DND-41 (cell line): ENCODE measurements at regions not wholly inside any gene's neighbourhood (a gene's known extent, or its start where the extent isn't known, plus 50 kb on each side); places are given as distances from the start of the nearest gene placed in this dataset.

Source experiments
- ATAC-seq: fragments of 200-7000 bp; cut with Tn5 transposase; 3 replicates; pipeline ENCODE4 v1.9.1; 2021; ENCODE audit warnings: low read depth; ENCODE audit not compliant: insufficient read depth
- DNase-seq: peaks from one replicate; pipeline ENCODE4 v3.0.0-alpha.2; 2020
- H2AFZ ChIP-seq: 2 replicates; pipeline ENCODE4 v1.6.0; 2012; ENCODE audit warnings: low read depth, low read length
- H3K27ac ChIP-seq: 2 replicates; pipeline ENCODE4 v1.5.1; 2012; ENCODE audit warnings: low read length, inconsistent platforms
- H3K27me3 ChIP-seq: fragments of 200-600 bp; sonication (generic); 2 replicates; pipeline ENCODE4 v1.6.0; 2012; ENCODE audit warnings: low read length, mild to moderate bottlenecking, inconsistent platforms; ENCODE audit not compliant: insufficient read depth, poor library complexity
- H3K36me3 ChIP-seq: 2 replicates; pipeline ENCODE4 v1.5.1; 2012; ENCODE audit warnings: low read length, inconsistent platforms; ENCODE audit not compliant: insufficient read depth
- H3K4me1 ChIP-seq: 2 replicates; pipeline ENCODE4 v1.5.1; 2012; ENCODE audit warnings: mild to moderate bottlenecking, low read length; ENCODE audit not compliant: insufficient read depth
- H3K4me2 ChIP-seq: 2 replicates; pipeline ENCODE4 v1.6.0; 2012; ENCODE audit warnings: mild to moderate bottlenecking, moderate library complexity, low read length, inconsistent platforms; ENCODE audit not compliant: insufficient read depth
- H3K4me3 ChIP-seq, 2 experiments: fragments of 200-600 bp in 1 of 2; shearing (Covaris generic) in 1 of 2; 2 replicates each; pipeline ENCODE4 v1.5.1; 2012 to 2016; ENCODE audit warnings: inconsistent platforms in 2 of 2, low read length in 2 of 2, mild to moderate bottlenecking in 2 of 2, low read depth in 1 of 2, moderate library complexity in 1 of 2
- H3K79me2 ChIP-seq: 2 replicates; pipeline ENCODE4 v1.6.0; 2012; ENCODE audit warnings: low read length, inconsistent platforms; ENCODE audit not compliant: insufficient read depth
- H3K9ac ChIP-seq: 2 replicates; pipeline ENCODE4 v1.6.0; 2012; ENCODE audit warnings: low read depth, mild to moderate bottlenecking, inconsistent platforms, low read length, moderate library complexity
- H3K9me3 ChIP-seq: 2 replicates; pipeline ENCODE4 v1.5.1; 2012; ENCODE audit warnings: low read length, moderate library complexity, mild to moderate bottlenecking, inconsistent platforms; ENCODE audit not compliant: insufficient read depth, severe bottlenecking
- H4K20me1 ChIP-seq: 2 replicates; pipeline ENCODE4 v1.6.0; 2012; ENCODE audit warnings: low read length; ENCODE audit not compliant: insufficient read depth
- EZH2 ChIP-seq: IDR thresholded peaks from 3 replicates; pipeline ENCODE4 v1.6.1; 2012; ENCODE audit warnings: borderline replicate concordance, low read depth, mild to moderate bottlenecking, moderate library complexity, low read length, inconsistent platforms; ENCODE audit not compliant: severe bottlenecking
- TF ChIP-seq, protein P1 (sequence below): IDR thresholded peaks from 2 replicates; pipeline ENCODE4 v1.5.1; 2012; ENCODE audit warnings: borderline replicate concordance, low read length, moderate library complexity, mild to moderate bottlenecking; ENCODE audit not compliant: poor library complexity, severe bottlenecking; ENCODE audit errors: extremely low read depth

DNA sequence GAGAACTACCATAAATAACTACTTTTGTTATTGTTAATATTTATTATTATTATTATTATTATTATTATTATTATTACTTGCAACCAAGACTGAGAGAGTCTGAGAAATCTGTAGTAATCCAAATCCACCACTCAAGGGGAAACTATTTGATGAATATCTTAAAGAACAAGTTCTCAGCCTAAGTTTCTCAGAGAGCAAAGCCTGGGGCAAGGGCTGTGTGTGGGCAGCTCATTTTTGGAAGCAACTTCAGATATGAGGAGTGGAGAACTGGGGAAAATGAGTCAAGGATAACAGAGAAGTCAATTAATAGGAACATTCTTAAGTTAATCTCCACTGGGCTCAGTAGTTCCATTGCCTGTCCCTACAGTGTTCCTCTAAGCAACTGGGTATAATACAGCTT lies 57.1 kb upstream of the KCNJ16 start:
- no peak for ATAC-seq
- DNase-seq = no peak
- Histone ChIP-seq H2AFZ (no peak overlapping the region), H3K4me2 (no peak overlapping the region), H3K27me3 (no peaks in the 10 kb centered on the region), H3K4me3 (no peak overlapping the region), H3K27ac (no peak overlapping the region), H3K36me3 (no peaks in the 10 kb centered on the region), H3K79me2 (no peaks in the 10 kb centered on the region), H3K9ac (no peak overlapping the region), H3K4me1 (no peaks in the 10 kb centered on the region), H4K20me1 (no peaks in the 10 kb centered on the region), H3K9me3 (no peaks in the 10 kb centered on the region)
- TF ChIP-seq, protein P1, sequence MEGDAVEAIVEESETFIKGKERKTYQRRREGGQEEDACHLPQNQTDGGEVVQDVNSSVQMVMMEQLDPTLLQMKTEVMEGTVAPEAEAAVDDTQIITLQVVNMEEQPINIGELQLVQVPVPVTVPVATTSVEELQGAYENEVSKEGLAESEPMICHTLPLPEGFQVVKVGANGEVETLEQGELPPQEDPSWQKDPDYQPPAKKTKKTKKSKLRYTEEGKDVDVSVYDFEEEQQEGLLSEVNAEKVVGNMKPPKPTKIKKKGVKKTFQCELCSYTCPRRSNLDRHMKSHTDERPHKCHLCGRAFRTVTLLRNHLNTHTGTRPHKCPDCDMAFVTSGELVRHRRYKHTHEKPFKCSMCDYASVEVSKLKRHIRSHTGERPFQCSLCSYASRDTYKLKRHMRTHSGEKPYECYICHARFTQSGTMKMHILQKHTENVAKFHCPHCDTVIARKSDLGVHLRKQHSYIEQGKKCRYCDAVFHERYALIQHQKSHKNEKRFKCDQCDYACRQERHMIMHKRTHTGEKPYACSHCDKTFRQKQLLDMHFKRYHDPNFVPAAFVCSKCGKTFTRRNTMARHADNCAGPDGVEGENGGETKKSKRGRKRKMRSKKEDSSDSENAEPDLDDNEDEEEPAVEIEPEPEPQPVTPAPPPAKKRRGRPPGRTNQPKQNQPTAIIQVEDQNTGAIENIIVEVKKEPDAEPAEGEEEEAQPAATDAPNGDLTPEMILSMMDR = no peak

DNA sequence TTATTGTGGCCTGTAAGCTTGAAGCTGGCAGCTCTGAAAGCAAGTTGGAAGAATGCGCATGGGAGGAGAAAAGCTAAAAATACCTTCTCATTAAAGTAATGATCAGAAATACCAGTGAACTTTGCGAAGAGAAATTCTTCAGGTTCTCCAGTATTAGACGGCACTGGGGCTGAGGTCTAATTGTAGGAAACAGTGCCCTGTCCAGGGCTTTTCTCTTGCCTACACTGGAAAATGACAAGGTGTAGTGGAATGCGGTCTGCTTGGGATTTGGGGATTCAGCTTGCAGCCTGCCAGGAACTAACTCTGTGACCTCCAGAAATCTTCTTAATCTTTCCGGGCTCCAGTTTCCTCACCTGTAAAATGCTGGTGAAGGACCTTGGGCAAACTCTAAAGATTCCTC lies 53.3 kb upstream of the KCNJ16 start:
- Histone ChIP-seq H3K4me3 (no peak overlapping the region), H3K9ac (no peak overlapping the region), H2AFZ (no peak overlapping the region), H3K36me3 (no peaks in the 10 kb centered on the region), H3K4me2 (no peak overlapping the region), H3K9me3 (no peaks in the 10 kb centered on the region), H3K27ac (no peak overlapping the region), H4K20me1 (no peaks in the 10 kb centered on the region), H3K79me2 (no peaks in the 10 kb centered on the region), H3K4me1 (no peaks in the 10 kb centered on the region), H3K27me3 (no peaks in the 10 kb centered on the region)
- DNase-seq (no peak), ATAC-seq (no peak)
- TF ChIP-seq, protein P1 = no peak
- no peak for TF ChIP-seq EZH2

DNA sequence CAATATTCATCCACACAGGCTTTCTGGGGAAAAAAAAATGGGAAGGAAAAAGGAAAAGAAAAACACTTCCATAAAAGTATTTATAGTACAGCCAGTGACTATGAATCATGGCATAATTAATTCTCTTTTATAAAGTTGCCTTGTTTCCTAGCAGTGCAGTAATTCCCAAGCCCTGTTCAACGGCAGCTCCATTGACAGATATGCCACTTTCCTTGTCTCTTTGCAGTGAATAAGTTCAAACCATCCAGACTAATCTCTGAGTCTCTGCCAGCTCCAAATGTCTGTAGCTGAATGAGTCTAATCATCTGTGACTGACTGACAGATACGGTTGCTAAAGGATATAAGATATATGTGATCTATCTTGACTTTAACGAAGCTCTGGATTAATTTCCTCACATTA lies 52.9 kb upstream of the KCNJ16 start:
- Histone ChIP-seq H3K36me3 (no peaks in the 10 kb centered on the region), H3K27ac (no peak overlapping the region), H2AFZ (no peak overlapping the region), H3K9me3 (no peaks in the 10 kb centered on the region), H3K27me3 (no peaks in the 10 kb centered on the region), H3K9ac (no peak overlapping the region), H3K4me2 (no peak overlapping the region), H3K4me1 (no peaks in the 10 kb centered on the region), H4K20me1 (no peaks in the 10 kb centered on the region), H3K4me3 (no peak overlapping the region), H3K79me2 (no peaks in the 10 kb centered on the region)
- ATAC-seq (no peak), DNase-seq (no peak)
- no peak for TF ChIP-seq EZH2
- TF ChIP-seq, protein P1 = no peak

DNA sequence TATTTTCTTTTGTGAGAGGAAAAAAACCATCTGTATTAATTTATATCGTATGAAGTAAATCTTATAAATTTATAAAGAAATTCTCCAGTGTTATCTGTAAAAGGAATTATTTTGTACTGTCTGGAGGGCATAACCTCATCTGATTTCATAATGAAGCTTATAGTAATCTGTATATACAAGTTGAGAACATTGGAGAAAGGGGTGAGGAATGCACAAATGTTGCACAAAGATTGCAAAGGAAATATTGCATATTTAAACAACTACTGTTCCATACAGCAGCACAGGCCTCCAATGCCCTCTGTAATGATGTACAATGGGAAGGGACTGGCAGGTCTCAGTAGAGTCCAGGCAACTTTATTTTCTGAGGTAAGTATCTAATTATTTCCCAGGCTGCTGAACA lies 50.8 kb upstream of the KCNJ16 start:
- Histone ChIP-seq H3K36me3 (no peaks in the 10 kb centered on the region), H3K4me3 (no peak overlapping the region), H3K27me3 (no peaks in the 10 kb centered on the region), H4K20me1 (no peaks in the 10 kb centered on the region), H3K4me1 (no peaks in the 10 kb centered on the region), H3K9ac (no peak overlapping the region), H3K27ac (no peak overlapping the region), H3K4me2 (no peak overlapping the region), H3K79me2 (no peaks in the 10 kb centered on the region), H2AFZ (no peak overlapping the region), H3K9me3 (no peaks in the 10 kb centered on the region)
- ATAC-seq (no peak), DNase-seq (no peak)
- TF ChIP-seq EZH2 = no peak
- TF ChIP-seq, protein P1 = no peak
